HepG2 (cell line): ENCODE measurements at regions not wholly inside any gene's neighbourhood (a gene's known extent, or its start where the extent isn't known, plus 50 kb on each side); places are given as distances from the start of the nearest gene placed in this dataset.

Source experiments
- ATAC-seq: fragments of 200-7000 bp; cut with Tn5 transposase; 3 replicates; pipeline ENCODE4 v1.9.1; 2020; ENCODE audit warnings: mild to moderate bottlenecking, moderate library complexity
- BruUV-seq: library from RNA; stranded (reverse); fragments of 400-500 nt; replicated peaks from 2 replicates; lab custom pipeline; 2021; lab: Mats Ljungman, UMichigan
- CTCF ChIA-PET: fragments of 300-600 bp; formaldehyde crosslinking; extraction: SDS; loops from one replicate; lab custom pipeline; 2021; ENCODE audit warnings: low total read pairs, inconsistent platforms, low intra/inter-chr PET ratio; lab: Yijun Ruan, JAX
- POLR2A ChIA-PET: fragments of 350-600 bp; sonication (Branson Sonifier 250); formaldehyde crosslinking; loops from one replicate; lab custom pipeline; 2020; ENCODE audit warnings: antibody characterized with exemption, inconsistent platforms; lab: Yijun Ruan, JAX
- DNase-seq: peaks from one replicate; pipeline ENCODE4 v3.0.0-alpha.2; 2015; ENCODE audit warnings: low spot score
- FAIRE-seq: peaks from 3 replicates; lab custom pipeline; 2011; peaks lifted over from hg19 to GRCh38; lab: Jason Lieb, UNC
- H2AFZ ChIP-seq: one replicate; pipeline ENCODE4 v1.6.1; 2011; ENCODE audit warnings: low read length, inconsistent platforms
- H3K27ac ChIP-seq: fragments of 300-600 bp; 3 replicates; pipeline ENCODE4 v1.8.0; 2011; ENCODE audit warnings: mixed run types, mild to moderate bottlenecking, mixed read lengths, low read length, inconsistent platforms; ENCODE audit not compliant: insufficient read depth; ENCODE audit errors: extremely low read length
- H3K27me3 ChIP-seq, 2 experiments: fragments of 200-600 bp in 1 of 2; 2 replicates in 1 of 2; 3 replicates in 1 of 2; pipeline versions ENCODE4 v1.6.0 to v1.8.0; 2011; ENCODE audit warnings: low read length in 2 of 2, mild to moderate bottlenecking in 2 of 2, moderate library complexity in 2 of 2, inconsistent platforms in 1 of 2; ENCODE audit not compliant: insufficient read depth in 2 of 2, control insufficient read depth in 1 of 2
- H3K36me3 ChIP-seq, 2 experiments: fragments of 200-600 bp in 1 of 2; replicated peaks in 1 of 2; 2 replicates in 1 of 2; 3 replicates in 1 of 2; pipeline versions ENCODE4 v1.5.1 to v1.8.0; 2011; ENCODE audit warnings: low read length in 2 of 2, inconsistent platforms in 1 of 2; ENCODE audit not compliant: insufficient read depth in 2 of 2, control insufficient read depth in 1 of 2
- H3K4me1 ChIP-seq: 2 replicates; pipeline ENCODE4 v1.5.1; 2012; ENCODE audit warnings: low read length, inconsistent platforms; ENCODE audit not compliant: insufficient read depth
- H3K4me2 ChIP-seq: 2 replicates; pipeline ENCODE4 v1.6.0; 2011; ENCODE audit warnings: low read depth, low read length, inconsistent platforms
- H3K4me3 ChIP-seq, 3 experiments: fragments of 200-600 bp in 1 of 3; sonication (generic), shearing (Covaris generic) in 1 of 3; replicated peaks in 1 of 3; 2 replicates each; pipeline ENCODE4 v1.5.1; 2011 to 2016; ENCODE audit warnings: low read length in 3 of 3, inconsistent platforms in 2 of 3, low read depth in 2 of 3, mild to moderate bottlenecking in 2 of 3, control low read depth in 1 of 3, mixed read lengths in 1 of 3; ENCODE audit not compliant: insufficient read depth in 1 of 3
- H3K79me2 ChIP-seq: one replicate; pipeline ENCODE4 v1.6.1; 2011; ENCODE audit warnings: low read length, inconsistent platforms; ENCODE audit not compliant: insufficient read depth
- H3K9ac ChIP-seq: 2 replicates; pipeline ENCODE4 v1.6.0; 2011; ENCODE audit warnings: mild to moderate bottlenecking, low read depth, low read length, inconsistent platforms; ENCODE audit not compliant: insufficient read depth
- H3K9me3 ChIP-seq: 2 replicates; pipeline ENCODE4 v1.5.1; 2012; ENCODE audit warnings: mild to moderate bottlenecking, low read length
- H4K20me1 ChIP-seq: 2 replicates; pipeline ENCODE4 v1.6.0; 2011; ENCODE audit warnings: inconsistent platforms, mild to moderate bottlenecking, low read length, moderate library complexity; ENCODE audit not compliant: insufficient read depth
- CCAR2 ChIP-seq: fragments of 200-400 bp; formaldehyde crosslinking; optimal IDR thresholded peaks from 2 replicates; pipeline ENCODE3; 2018; ENCODE audit warnings: low read depth, mild to moderate bottlenecking, low read length, moderate library complexity
- DNMT3B ChIP-seq: conservative IDR thresholded peaks from 2 replicates; pipeline ENCODE4 v1.6.1; 2016; ENCODE audit warnings: missing biosample characterization, control low read depth
- HNF4G ChIP-seq, 2 experiments: sonication (generic) in 1 of 2; formaldehyde crosslinking in 1 of 2; IDR thresholded peaks; 2 replicates each; pipeline versions ENCODE4 v1.4.0 to v1.6.1; 2011 to 2020; ENCODE audit warnings: borderline replicate concordance in 2 of 2, low read depth in 2 of 2, mild to moderate bottlenecking in 2 of 2, low read length in 1 of 2, missing genetic modification reagents in 1 of 2, moderate library complexity in 1 of 2
- HOXD1 ChIP-seq: sonication (generic); formaldehyde crosslinking; IDR thresholded peaks from 2 replicates; pipeline ENCODE4 v1.5.0; 2020; ENCODE audit warnings: missing genetic modification reagents
- NFE2 ChIP-seq: sonication (generic); formaldehyde crosslinking; IDR thresholded peaks from 2 replicates; pipeline ENCODE4 v1.4.0; 2020; ENCODE audit warnings: missing genetic modification reagents
- RAD21 ChIP-seq: fragments of 450-650 bp; formaldehyde crosslinking; IDR thresholded peaks from 2 replicates; pipeline ENCODE4 v1.5.0; 2020; ENCODE audit warnings: mild to moderate bottlenecking
- RAD51 ChIP-seq: fragments of 450-650 bp; IDR thresholded peaks from 2 replicates; pipeline ENCODE4 v1.6.1; 2016; ENCODE audit warnings: borderline replicate concordance
- ZC3H4 ChIP-seq: sonication (generic); formaldehyde crosslinking; IDR thresholded peaks from 2 replicates; pipeline ENCODE4 v1.4.0; 2020; ENCODE audit warnings: missing genetic modification reagents, borderline replicate concordance
- ZNF205 ChIP-seq: IDR thresholded peaks from 2 replicates; pipeline ENCODE4 v1.6.1; 2018; ENCODE audit warnings: missing biosample characterization, missing genetic modification reagents
- ZNF569 ChIP-seq: sonication (generic); formaldehyde crosslinking; IDR thresholded peaks from 2 replicates; pipeline ENCODE4 v1.5.0; 2020; ENCODE audit warnings: mild to moderate bottlenecking, missing genetic modification reagents, moderate library complexity, borderline replicate concordance
- WGBS: methylation state at CpG from one replicate; pipeline ENCODE4 v1.1.6; 2017; ENCODE audit warnings: low lambda C conversion rate; 5-methylcytosine and 5-hydroxymethylcytosine counted together
- in situ Hi-C: cut with HindIII; loops from 2 replicates; pipeline ENCODE4 v1.10.0; 2017; ENCODE audit warnings: low pct_unique_long_range_greater_than_20kb; ENCODE audit not compliant: extremely low pct_ligation_motif_present
- intact Hi-C: fragments of 100-400 bp; cut with micrococcal nuclease; formaldehyde crosslinking; loops from one replicate; pipeline ENCODE4 v1.10.0; 2022; ENCODE audit not compliant: unreplicated experiment
- TF ChIP-seq, protein P1 (sequence below): sonication (generic); formaldehyde crosslinking; IDR thresholded peaks from 2 replicates; pipeline ENCODE4 v1.5.0; 2020; ENCODE audit warnings: missing genetic modification reagents
- TF ChIP-seq, protein P2 (sequence below): IDR thresholded peaks from 2 replicates; pipeline ENCODE4 v1.6.1; 2016; ENCODE audit warnings: missing compliant biosample characterization, missing genetic modification reagents, borderline replicate concordance
- TF ChIP-seq, protein P3 (sequence below): sonication (generic); formaldehyde crosslinking; IDR thresholded peaks from 2 replicates; pipeline ENCODE4 v1.8.1; 2023; ENCODE audit warnings: mild to moderate bottlenecking, missing genetic modification reagents
- TF ChIP-seq, protein P4 (sequence below): sonication (generic); formaldehyde crosslinking; IDR thresholded peaks from 2 replicates; pipeline ENCODE4 v1.5.1; 2020; ENCODE audit warnings: missing genetic modification reagents, mild to moderate bottlenecking, borderline replicate concordance

DNA sequence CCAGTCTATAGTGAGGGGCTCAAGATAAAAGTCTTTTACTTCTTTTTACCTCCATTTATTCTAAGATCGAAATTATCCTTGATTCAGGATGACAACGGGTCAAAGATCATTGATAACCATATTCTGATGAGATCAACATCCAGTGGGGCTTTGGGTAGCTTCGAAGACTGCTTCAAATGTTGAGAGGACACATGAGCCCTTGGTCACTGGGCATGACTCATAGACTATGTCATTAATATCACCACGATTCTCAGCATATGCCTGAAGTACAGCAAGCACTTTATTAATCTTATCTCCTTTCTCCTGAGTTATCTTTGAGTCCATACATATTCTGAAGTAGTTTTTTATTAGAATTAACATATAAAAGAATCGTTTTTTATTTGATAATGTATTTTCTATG lies 117.1 kb upstream of the DAB2 start:
- WGBS = 0% methylated on average over 5 of the region's 5 CpGs
- H3K27ac ChIP-seq = no peak overlapping the region
- H3K9me3 ChIP-seq = no peaks in the 10 kb centered on the region
- DNase-seq (no peak), FAIRE-seq (no peak), ATAC-seq (no peak)
- no peaks in the 10 kb centered on the region for H3K79me2 ChIP-seq
- CTCF ChIA-PET = no interaction called here
- H2AFZ ChIP-seq = no peak overlapping the region
- no peak overlapping the region for H3K4me3 ChIP-seq
- no peak for TF ChIP-seq ZNF569 (CRISPR knock-in tag)
- TF ChIP-seq, protein P1, sequence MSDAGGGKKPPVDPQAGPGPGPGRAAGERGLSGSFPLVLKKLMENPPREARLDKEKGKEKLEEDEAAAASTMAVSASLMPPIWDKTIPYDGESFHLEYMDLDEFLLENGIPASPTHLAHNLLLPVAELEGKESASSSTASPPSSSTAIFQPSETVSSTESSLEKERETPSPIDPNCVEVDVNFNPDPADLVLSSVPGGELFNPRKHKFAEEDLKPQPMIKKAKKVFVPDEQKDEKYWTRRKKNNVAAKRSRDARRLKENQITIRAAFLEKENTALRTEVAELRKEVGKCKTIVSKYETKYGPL (CRISPR knock-in tag) = no peak
- TF ChIP-seq RAD51 = no peak
- TF ChIP-seq NFE2 (CRISPR knock-in tag) = no peak
- no peak for TF ChIP-seq HNF4G (IDR thresholded peaks at IDR 0.05; ENCODE audit: borderline replicate concordance, low read depth, low read length)
- no peak for TF ChIP-seq HNF4G (CRISPR knock-in tag; IDR thresholded peaks at IDR 0.05; ENCODE audit: borderline replicate concordance, low read depth)
- TF ChIP-seq CCAR2 = no peak
- TF ChIP-seq DNMT3B (CRISPR knock-in tag) = no peak
- no peak for TF ChIP-seq RAD21 (CRISPR knock-in tag)
- TF ChIP-seq ZC3H4 (CRISPR knock-in tag) = no peak
- TF ChIP-seq HOXD1 (CRISPR knock-in tag) = no peak
- TF ChIP-seq, protein P2, sequence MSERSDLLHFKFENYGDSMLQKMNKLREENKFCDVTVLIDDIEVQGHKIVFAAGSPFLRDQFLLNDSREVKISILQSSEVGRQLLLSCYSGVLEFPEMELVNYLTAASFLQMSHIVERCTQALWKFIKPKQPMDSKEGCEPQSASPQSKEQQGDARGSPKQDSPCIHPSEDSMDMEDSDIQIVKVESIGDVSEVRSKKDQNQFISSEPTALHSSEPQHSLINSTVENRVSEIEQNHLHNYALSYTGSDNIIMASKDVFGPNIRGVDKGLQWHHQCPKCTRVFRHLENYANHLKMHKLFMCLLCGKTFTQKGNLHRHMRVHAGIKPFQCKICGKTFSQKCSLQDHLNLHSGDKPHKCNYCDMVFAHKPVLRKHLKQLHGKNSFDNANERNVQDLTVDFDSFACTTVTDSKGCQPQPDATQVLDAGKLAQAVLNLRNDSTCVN (CRISPR knock-in tag) = no peak
- TF ChIP-seq, protein P3, sequence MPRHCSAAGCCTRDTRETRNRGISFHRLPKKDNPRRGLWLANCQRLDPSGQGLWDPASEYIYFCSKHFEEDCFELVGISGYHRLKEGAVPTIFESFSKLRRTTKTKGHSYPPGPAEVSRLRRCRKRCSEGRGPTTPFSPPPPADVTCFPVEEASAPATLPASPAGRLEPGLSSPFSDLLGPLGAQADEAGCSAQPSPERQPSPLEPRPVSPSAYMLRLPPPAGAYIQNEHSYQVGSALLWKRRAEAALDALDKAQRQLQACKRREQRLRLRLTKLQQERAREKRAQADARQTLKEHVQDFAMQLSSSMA (CRISPR knock-in tag) = no peak
- TF ChIP-seq ZNF205 = no peak
- TF ChIP-seq, protein P4, sequence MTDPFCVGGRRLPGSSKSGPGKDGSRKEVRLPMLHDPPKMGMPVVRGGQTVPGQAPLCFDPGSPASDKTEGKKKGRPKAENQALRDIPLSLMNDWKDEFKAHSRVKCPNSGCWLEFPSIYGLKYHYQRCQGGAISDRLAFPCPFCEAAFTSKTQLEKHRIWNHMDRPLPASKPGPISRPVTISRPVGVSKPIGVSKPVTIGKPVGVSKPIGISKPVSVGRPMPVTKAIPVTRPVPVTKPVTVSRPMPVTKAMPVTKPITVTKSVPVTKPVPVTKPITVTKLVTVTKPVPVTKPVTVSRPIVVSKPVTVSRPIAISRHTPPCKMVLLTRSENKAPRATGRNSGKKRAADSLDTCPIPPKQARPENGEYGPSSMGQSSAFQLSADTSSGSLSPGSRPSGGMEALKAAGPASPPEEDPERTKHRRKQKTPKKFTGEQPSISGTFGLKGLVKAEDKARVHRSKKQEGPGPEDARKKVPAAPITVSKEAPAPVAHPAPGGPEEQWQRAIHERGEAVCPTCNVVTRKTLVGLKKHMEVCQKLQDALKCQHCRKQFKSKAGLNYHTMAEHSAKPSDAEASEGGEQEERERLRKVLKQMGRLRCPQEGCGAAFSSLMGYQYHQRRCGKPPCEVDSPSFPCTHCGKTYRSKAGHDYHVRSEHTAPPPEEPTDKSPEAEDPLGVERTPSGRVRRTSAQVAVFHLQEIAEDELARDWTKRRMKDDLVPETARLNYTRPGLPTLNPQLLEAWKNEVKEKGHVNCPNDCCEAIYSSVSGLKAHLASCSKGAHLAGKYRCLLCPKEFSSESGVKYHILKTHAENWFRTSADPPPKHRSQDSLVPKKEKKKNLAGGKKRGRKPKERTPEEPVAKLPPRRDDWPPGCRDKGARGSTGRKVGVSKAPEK (CRISPR knock-in tag) = no peak
- H3K4me2 ChIP-seq = no peak overlapping the region
- H3K36me3 ChIP-seq = no peaks in the 10 kb centered on the region
- in situ Hi-C loops = no loop called here
- POLR2A ChIA-PET = no interaction called here
- H4K20me1 ChIP-seq = no peaks in the 10 kb centered on the region
- no peak overlapping the region for H3K9ac ChIP-seq
- BruUV-seq = no TSS peak
- no peaks in the 10 kb centered on the region for H3K4me1 ChIP-seq
- peaks cover 0 to 8% of the 10 kb centered on the region in 2 experiments; a peak in 1 of 5 replicates for H3K27me3 ChIP-seq
- intact Hi-C loops = loop anchor here (10.0 kb wide), 1 partner anchor 257 kb away; no protein-coding TSS in a partner anchor
